ENCODE measurements at regions not wholly inside any gene's neighbourhood (a gene's known extent, or its start where the extent isn't known, plus 50 kb on each side); places are given as distances from the start of the nearest gene placed in this dataset.

- TF ChIP-seq CTCF (IDR thresholded peaks at IDR 0.05), result no peak
- TF ChIP-seq POLR2A (IDR thresholded peaks at IDR 0.05), result no peak
These were observed 133.9 kb upstream of the FUT8 start for GRCh38 chr14:65278589-65278988.
